HG03175 (cell line): ENCODE measurements at regions not wholly inside any gene's neighbourhood (a gene's known extent, or its start where the extent isn't known, plus 50 kb on each side); places are given as distances from the start of the nearest gene placed in this dataset.
"Not testable (repeated sequence)": the region's sequence is repeated elsewhere in the genome, so short reads cannot be mapped to it uniquely, and the experiment has no call there.

Experiments
- ATAC-seq: cut with Tn5 transposase; IDR thresholded peaks from one replicate; pipeline ENCODE4 v1.9.1; 2021; ENCODE audit warnings: mild to moderate bottlenecking, moderate library complexity; ENCODE audit not compliant: unreplicated experiment

DNA sequence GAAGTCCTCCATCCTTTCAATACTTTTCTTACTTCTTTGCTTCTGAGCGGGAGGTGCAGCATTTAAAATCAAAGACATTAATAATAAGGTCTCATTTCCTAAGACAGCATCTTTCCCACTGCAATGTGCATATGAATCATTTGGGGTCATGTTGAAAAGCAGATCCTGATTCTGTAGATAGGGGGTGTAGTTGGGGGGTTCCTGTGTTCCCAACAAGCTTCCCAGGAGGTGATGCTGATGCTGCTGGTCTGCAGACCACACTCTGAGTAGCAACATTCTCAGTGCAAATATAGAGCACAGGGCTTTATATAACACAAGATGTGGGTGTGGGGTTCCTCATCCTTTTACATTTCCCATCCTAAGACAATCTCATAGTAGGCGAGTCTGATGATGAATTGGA, 126.5 kb upstream of the PALM2AKAP2 start:
- ATAC-seq: no peak

- ATAC-seq: not testable (repeated sequence)
These were observed 116.0 kb upstream of the PALM2AKAP2 start for GRCh38 chr9:109663978-109664377.

DNA sequence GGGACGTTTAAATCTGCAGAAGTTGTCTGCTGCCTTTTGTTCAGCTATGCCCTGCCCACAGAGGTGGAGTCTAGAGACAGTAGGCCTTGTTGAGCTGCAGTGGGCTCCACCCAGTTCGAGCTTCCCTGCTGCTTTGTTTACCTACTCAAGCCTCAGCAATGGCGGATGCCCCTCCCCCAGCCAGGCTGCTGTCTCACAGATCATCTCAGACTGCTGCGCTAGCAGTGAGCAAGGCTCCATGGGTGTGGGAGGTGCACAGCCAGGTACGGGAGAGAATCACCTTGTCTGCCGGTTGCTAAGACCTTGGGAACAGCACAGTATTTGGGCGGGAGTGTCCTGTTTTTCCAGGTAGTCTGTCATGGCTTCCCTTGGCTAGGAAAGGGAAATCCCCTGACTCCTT, 114.3 kb upstream of the PALM2AKAP2 start:
- ATAC-seq: not testable (repeated sequence)

GRCh38 chr9:109681301-109681700, 98.7 kb upstream of the PALM2AKAP2 start:
- ATAC-seq: no peak

GRCh38 chr9:109682227-109682626, 97.8 kb upstream of the PALM2AKAP2 start:
- no peak for ATAC-seq

- no peak for ATAC-seq
These were observed 96.5 kb upstream of the PALM2AKAP2 start for GRCh38 chr9:109683521-109683920.

DNA sequence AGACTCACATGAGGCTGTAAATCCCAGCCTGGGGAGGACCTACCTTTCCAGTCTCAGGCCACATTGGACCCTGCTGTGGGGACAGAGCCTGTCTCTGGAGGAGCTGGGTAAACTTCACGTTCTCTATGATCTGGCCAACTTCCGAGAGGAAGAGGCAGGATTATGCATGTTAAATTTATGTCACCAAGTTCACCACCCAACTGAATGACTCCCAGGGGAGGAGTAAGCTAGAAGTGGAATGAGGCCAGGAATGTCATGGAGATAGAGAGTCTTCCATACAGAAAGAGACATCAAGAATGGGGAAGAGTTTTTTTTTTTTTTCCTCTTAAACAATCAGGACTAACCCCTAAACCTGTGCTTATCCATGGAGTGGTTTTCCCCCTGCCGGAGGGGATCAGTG, 90.3 kb upstream of the PALM2AKAP2 start:
- no peak for ATAC-seq

DNA sequence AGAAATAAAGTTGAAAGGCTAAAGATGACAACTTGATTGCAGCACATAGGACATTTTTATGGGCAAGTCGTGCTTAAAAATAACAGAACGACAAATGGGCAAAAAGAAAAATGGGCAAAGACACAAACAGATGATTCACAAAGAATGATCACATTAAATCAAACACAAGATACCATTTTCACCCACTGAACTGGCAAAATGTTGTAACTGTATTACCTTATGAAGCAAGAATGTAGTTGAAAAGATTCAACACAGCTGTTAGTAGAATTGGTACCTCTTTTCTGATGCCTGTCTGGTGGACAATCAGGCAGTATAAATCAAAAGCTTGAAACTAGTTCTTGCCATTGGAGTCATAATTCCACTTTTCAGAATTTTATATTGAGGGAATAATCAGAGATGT, 81.0 kb upstream of the PALM2AKAP2 start:
- ATAC-seq: no peak

GRCh38 chr9:109704546-109704945, 75.5 kb upstream of the PALM2AKAP2 start:
- no peak for ATAC-seq

DNA sequence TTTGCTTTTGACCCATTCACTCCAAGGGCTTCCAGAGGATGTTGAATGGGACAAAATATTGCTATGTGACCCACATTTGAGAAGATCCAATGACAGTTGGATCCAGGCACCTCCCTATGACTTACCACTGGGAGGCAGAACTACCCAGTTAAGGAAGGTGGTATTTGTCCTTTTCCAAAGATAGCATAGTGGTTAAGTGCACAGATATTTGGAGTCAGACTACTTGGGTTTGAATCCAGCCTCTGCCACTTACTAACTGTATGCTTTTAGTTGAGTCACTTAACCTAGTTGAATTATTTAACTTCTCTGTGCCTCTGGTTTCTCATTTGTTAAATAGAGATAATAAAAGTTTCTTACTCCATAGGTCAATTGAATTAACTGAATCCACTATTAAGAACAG, 74.5 kb upstream of the PALM2AKAP2 start:
- ATAC-seq: no peak

GRCh38 chr9:109707355-109707754, 72.6 kb upstream of the PALM2AKAP2 start:
- ATAC-seq: no peak

DNA sequence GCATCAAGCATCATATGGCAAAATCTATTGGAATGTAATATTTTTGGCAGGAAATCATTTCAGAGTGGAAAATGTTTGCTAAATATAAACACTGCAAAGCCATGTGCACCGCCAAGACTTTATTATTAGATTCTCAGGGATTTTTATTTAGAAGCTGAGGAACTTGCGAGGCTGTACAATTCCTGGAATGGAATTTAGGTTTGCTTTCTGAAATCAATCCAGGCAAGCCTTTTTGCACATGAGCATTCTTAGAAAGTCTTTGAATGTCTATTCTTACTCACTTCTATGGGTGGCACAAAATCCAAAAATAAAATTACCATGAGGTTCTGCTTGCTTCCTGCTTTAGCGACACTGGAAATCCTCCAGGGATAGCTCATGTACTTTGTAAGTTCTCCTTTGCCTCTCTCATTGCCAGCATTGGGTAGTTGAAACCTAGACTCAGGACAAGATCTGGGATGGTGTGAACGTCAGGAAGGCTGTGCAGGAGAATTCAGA, 71.5 kb upstream of the PALM2AKAP2 start:
- no peak for ATAC-seq

- ATAC-seq: no peak
These were observed 70.1 kb upstream of the PALM2AKAP2 start for GRCh38 chr9:109709866-109710265.

DNA sequence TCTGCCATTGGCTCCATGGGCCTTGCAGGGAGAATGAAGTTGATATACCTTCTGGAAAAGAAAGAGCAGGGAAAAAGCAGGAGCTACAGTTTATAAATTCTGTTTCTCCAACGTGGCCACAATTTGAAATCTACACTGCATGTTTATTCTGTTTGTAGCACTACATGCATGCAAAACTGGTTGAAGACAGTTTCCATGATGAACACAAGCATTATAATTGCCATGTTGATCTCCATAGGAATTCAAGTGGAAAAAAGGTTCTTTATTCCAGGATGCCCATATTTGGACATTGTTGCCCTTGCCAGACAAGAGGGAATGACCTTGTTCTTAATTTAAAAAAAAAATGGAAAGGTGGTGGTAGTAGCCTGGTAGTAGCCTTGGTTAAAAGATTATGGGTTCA, 69.2 kb upstream of the PALM2AKAP2 start:
- no peak for ATAC-seq

DNA sequence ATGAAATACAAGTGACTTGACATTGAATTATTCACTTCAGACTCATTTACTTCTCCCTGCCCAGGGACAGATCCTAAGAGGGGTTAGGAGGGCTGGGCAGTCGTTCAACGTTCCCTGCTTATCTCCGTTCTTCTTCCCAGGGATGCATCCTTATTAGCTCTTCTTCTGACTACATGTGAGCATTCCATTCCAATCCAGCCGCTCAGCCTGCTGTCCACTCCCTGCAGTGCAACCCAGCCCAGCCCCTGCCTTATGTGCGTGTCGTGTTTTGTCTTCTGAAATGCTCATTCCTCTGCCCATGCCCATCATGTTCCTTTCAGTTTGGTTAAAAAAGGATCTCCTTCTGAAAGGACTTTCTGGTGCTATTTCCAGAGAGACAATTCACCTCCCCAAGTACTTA, 64.7 kb upstream of the PALM2AKAP2 start:
- no peak for ATAC-seq

DNA sequence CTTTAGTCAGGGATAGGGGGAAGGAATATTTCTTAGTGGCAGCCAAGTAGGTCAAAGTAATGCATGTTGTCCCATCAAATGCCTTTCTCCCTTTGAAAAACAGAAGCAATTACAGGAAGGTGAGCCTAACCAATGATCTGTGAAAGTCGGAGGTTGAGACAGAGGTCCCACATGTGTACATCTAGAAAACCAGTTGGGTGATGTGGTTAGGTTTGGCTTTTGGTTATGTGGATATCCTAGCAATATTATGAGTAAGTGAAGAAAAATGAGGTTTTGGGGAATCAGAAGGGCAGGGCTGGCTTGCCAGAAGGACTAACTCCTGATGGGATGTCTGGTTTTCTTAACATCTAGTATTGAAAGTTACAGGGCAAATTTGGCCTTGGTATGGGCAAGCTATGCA, 63.4 kb upstream of the PALM2AKAP2 start:
- no peak for ATAC-seq

DNA sequence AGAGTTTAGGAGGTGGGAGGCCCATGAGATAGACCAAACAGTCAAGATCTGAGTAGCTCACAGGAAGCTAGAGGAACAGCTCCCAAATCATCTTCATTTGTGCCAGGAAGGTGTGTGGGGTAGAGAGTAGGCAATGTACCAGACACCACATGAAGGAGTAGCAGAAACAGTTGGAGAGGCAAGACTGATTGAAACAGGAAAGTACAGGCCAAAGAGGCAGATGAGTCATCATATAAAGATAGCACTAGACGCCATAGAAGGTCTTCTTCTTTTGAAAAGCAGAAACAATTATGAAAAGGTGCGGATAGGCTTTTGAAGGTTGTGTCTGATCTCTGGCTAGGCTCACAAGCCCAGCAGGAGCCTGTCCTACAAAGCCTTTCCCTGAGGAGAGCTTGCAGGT, 62.7 kb upstream of the PALM2AKAP2 start:
- ATAC-seq: no peak

DNA sequence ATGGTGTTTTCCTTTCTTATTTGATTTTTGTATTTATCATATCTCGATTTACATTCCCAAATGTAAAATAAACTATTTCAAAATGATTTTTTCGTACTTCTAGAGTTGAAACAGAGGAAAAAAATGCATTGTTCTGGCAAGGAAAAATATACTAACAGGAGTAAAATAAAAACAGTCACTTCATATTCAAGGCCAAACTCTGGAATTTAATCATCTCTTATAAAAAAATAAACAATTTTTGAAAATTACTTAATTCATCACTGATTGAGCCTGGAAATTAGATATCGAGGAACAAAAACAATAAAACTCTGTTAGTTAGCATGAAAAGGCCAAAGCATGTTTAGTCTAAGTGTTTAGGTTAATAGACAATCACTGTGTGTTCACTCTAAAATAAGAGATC, 61.1 kb upstream of the PALM2AKAP2 start:
- no peak for ATAC-seq

DNA sequence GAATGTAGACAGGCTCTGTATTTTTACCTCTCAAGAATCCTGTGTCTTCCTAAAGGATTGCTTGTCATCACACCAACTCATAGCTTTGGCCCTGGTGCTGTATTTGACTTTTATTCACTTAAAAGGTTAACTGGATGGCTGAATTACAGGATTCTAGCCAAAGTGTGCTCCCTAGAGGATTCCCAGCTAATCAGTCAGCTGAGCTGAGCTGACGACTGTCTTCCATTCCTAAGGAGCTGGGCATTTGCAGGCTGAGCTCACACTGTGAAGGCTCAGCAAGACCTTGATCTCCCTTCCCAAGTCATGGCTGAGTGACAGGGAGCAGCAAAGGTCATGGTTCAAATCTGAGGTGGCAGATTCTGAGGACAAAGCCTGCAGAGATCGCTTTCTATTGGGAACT, 59.0 kb upstream of the PALM2AKAP2 start:
- no peak for ATAC-seq

GRCh38 chr9:109722007-109722406, 58.0 kb upstream of the PALM2AKAP2 start:
- no peak for ATAC-seq

DNA sequence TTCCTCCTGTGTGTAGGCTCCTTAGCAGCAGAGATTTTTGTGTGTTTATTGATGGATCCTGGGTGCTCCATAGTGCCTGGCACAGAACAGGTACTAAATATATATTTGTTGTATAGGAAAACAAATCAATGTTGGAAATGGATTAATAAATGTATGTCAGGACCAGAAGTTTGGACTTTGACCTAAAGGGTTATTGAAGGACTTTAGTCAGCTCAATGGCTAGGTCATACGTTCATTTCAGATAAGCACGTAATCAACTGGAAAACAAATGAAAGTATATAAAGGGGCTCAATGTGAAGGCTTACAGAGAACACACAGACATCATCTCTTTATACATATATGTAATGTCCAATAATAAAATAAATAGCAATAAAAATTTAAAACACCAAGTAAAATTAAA, 56.2 kb upstream of the PALM2AKAP2 start:
- ATAC-seq: no peak

GRCh38 chr9:109725460-109725859, 54.5 kb upstream of the PALM2AKAP2 start:
- no peak for ATAC-seq

DNA sequence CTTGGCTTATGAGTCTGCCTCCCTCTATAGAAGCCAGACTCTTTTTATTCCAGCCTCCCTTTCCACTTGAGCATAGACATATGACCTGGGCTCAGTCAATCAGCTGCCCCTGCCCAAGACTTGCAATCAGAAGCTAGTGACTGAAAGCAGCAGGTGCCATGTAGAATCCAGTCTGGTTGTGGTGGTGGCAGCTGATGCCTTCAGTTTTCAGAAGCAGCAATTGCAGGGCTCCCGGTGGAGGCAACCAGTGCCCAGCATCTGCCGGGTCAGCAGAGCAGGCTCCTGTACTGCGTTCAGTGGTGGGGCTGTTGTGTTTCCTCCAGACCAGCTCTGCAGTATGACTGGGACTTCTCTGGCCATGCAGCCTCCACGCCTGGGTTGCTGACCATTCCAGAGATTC, 53.9 kb upstream of the PALM2AKAP2 start:
- no peak for ATAC-seq
